GM13977 (cell line): ENCODE measurements at regions not wholly inside any gene's neighbourhood (a gene's known extent, or its start where the extent isn't known, plus 50 kb on each side); places are given as distances from the start of the nearest gene placed in this dataset.
"Not testable (repeated sequence)": the region's sequence is repeated elsewhere in the genome, so short reads cannot be mapped to it uniquely, and the experiment has no call there.

Source experiments
- DNase-seq: peaks from one replicate; pipeline ENCODE4 v3.0.0; 2012; ENCODE audit warnings: low spot score
- CTCF ChIP-seq: IDR thresholded peaks from 2 replicates; pipeline ENCODE4 v1.5.1; 2012; ENCODE audit warnings: mild to moderate bottlenecking, control low read depth; ENCODE audit not compliant: insufficient read depth; ENCODE audit errors: extremely low read depth, missing control alignments
- in situ Hi-C: fragments of 300-500 bp; cut with MboI; formaldehyde crosslinking; loops from one replicate; pipeline ENCODE4 v1.12.0; 2022; ENCODE audit warnings: low sequenced_read_pairs, low pct_unique_long_range_greater_than_20kb, mixed read lengths, inconsistent platforms; ENCODE audit not compliant: unreplicated experiment

GRCh38 chr2:155574941-155575340, 757.6 kb downstream of the NR4A2 start:
- in situ Hi-C loops, result no loop called here
- TF ChIP-seq CTCF, result no peak
- no peak for DNase-seq

- TF ChIP-seq CTCF, result no peak
- in situ Hi-C loops, result no loop called here
- no peak for DNase-seq
Measured at GRCh38 chr2:155547571-155547970, 785.0 kb downstream of the NR4A2 start.

- TF ChIP-seq CTCF, result no peak
- in situ Hi-C loops, result no loop called here
- DNase-seq, result no peak
Measured at GRCh38 chr2:155546721-155547555, 785.6 kb downstream of the NR4A2 start.

- DNase-seq, in situ Hi-C loops: not testable (repeated sequence)
Measured at GRCh38 chr2:155539028-155539427, 793.5 kb downstream of the NR4A2 start.

- DNase-seq, result no peak
- in situ Hi-C loops, result no loop called here
- TF ChIP-seq CTCF, result no peak
Measured at GRCh38 chr2:155528034-155528433, 804.5 kb downstream of the NR4A2 start.

GRCh38 chr2:155525199-155525598, 807.3 kb downstream of the NR4A2 start:
- DNase-seq, result no peak
- in situ Hi-C loops, result no loop called here
- no peak for TF ChIP-seq CTCF

GRCh38 chr2:155519529-155520130, 812.9 kb downstream of the NR4A2 start:
- DNase-seq, result no peak
- no peak for TF ChIP-seq CTCF
- in situ Hi-C loops, result no loop called here
